ENCODE measurements at regions not wholly inside any gene's neighbourhood (a gene's known extent, or its start where the extent isn't known, plus 50 kb on each side); places are given as distances from the start of the nearest gene placed in this dataset.

GRCh38 chr5:173466227-173466626, 138.0 kb upstream of the STC2 start:
- DNase-seq (ENCODE audit: low read depth in 2 of 2): no peak

GRCh38 chr5:173464813-173465212, 136.6 kb upstream of the STC2 start:
- DNase-seq (ENCODE audit: low read depth in 2 of 2): no peak

GRCh38 chr5:173463207-173463606, 135.0 kb upstream of the STC2 start:
- no peak for DNase-seq (ENCODE audit: low read depth in 2 of 2)

GRCh38 chr5:173458828-173459609, 130.8 kb upstream of the STC2 start:
- DNase-seq (ENCODE audit: low read depth in 2 of 2): no peak

GRCh38 chr5:173457482-173457881, 129.3 kb upstream of the STC2 start:
- no peak for DNase-seq (ENCODE audit: low read depth in 2 of 2)

- DNase-seq (ENCODE audit: low read depth in 2 of 2): no peak
Measured at GRCh38 chr5:173456751-173457171, 128.5 kb upstream of the STC2 start.

- no peak for DNase-seq (ENCODE audit: low read depth in 2 of 2)
Measured at GRCh38 chr5:173456181-173456580, 128.0 kb upstream of the STC2 start.

GRCh38 chr5:173455599-173455957, 127.4 kb upstream of the STC2 start:
- no peak for DNase-seq (ENCODE audit: low read depth in 2 of 2)

- DNase-seq (ENCODE audit: low read depth in 2 of 2): peak; percentile 90 to 91
Measured at GRCh38 chr5:173454736-173455598, 126.8 kb upstream of the STC2 start.

- no peak for DNase-seq (ENCODE audit: low read depth in 2 of 2)
Measured at GRCh38 chr5:173454361-173454735, 126.1 kb upstream of the STC2 start.

- no peak for DNase-seq (ENCODE audit: low read depth in 2 of 2)
Measured at GRCh38 chr5:173453167-173453566, 125.0 kb upstream of the STC2 start.

- DNase-seq (ENCODE audit: low read depth in 2 of 2): no peak
Measured at GRCh38 chr5:173452119-173452905, 124.1 kb upstream of the STC2 start.

GRCh38 chr5:173451651-173452050, 123.4 kb upstream of the STC2 start:
- DNase-seq (ENCODE audit: low read depth in 2 of 2): no peak

- no peak for DNase-seq (ENCODE audit: low read depth in 2 of 2)
Measured at GRCh38 chr5:173451031-173451430, 122.8 kb upstream of the STC2 start.

- no peak for DNase-seq (ENCODE audit: low read depth in 2 of 2)
Measured at GRCh38 chr5:173450188-173450587, 122.0 kb upstream of the STC2 start.

GRCh38 chr5:173448856-173449255, 120.6 kb upstream of the STC2 start:
- DNase-seq (ENCODE audit: low read depth in 2 of 2): no peak

- no peak for DNase-seq (ENCODE audit: low read depth in 2 of 2)
Measured at GRCh38 chr5:173443971-173444370, 115.8 kb upstream of the STC2 start.

- DNase-seq (ENCODE audit: low read depth in 2 of 2): no peak
Measured at GRCh38 chr5:173441053-173441628, 112.9 kb upstream of the STC2 start.

GRCh38 chr5:173438951-173439350, 110.7 kb upstream of the STC2 start:
- DNase-seq (ENCODE audit: low read depth in 2 of 2): no peak

- no peak for DNase-seq (ENCODE audit: low read depth in 2 of 2)
Measured at GRCh38 chr5:173435447-173435846, 107.2 kb upstream of the STC2 start.

GRCh38 chr5:173434270-173434669, 106.1 kb upstream of the STC2 start:
- DNase-seq (ENCODE audit: low read depth in 2 of 2): no peak

- no peak for DNase-seq (ENCODE audit: low read depth in 2 of 2)
Measured at GRCh38 chr5:173430394-173430793, 102.2 kb upstream of the STC2 start.
